SK-N-SH treated with all-trans-retinoic acid at 6 μM for 48 hours (cell line): ENCODE measurements at regions not wholly inside any gene's neighbourhood (a gene's known extent, or its start where the extent isn't known, plus 50 kb on each side); places are given as distances from the start of the nearest gene placed in this dataset.

Experiments
- ATAC-seq: fragments of 200-7000 bp; cut with Tn5 transposase; 3 replicates; pipeline ENCODE4 v1.9.1; 2020; ENCODE audit warnings: mild to moderate bottlenecking, moderate library complexity
- ARNTL ChIP-seq: fragments of 450-650 bp; formaldehyde crosslinking; IDR thresholded peaks from 2 replicates; pipeline ENCODE4 v1.5.0; 2020; ENCODE audit warnings: low read depth, mild to moderate bottlenecking, moderate library complexity, borderline replicate concordance
- BACH2 ChIP-seq: fragments of 250-450 bp; sonication (Bioruptor Pico); IDR thresholded peaks from 2 replicates; pipeline ENCODE4 v1.9.0; 2021; ENCODE audit warnings: mild to moderate bottlenecking, borderline replicate concordance
- CSDC2 ChIP-seq: fragments of 250-450 bp; sonication (Bioruptor Pico); IDR thresholded peaks from 2 replicates; pipeline ENCODE4 v1.5.0; 2020; ENCODE audit warnings: mild to moderate bottlenecking, moderate library complexity
- ESRRG ChIP-seq: fragments of 250-450 bp; sonication (Bioruptor Pico); IDR thresholded peaks from 2 replicates; pipeline ENCODE4 v1.6.1; 2021; ENCODE audit warnings: mild to moderate bottlenecking
- GLIS3 ChIP-seq: fragments of 250-450 bp; sonication (Bioruptor Pico); IDR thresholded peaks from 2 replicates; pipeline ENCODE4 v1.5.0; 2020; ENCODE audit warnings: mild to moderate bottlenecking, moderate library complexity
- ISL1 ChIP-seq: fragments of 250-450 bp; sonication (Bioruptor Pico); IDR thresholded peaks from 2 replicates; pipeline ENCODE4 v2.1.2; 2022; ENCODE audit warnings: mild to moderate bottlenecking, moderate library complexity
- OSR1 ChIP-seq: fragments of 250-450 bp; sonication (Bioruptor Pico); IDR thresholded peaks from 2 replicates; pipeline ENCODE4 v1.8.0; 2022; ENCODE audit warnings: moderate library complexity, mild to moderate bottlenecking, inconsistent platforms
- PPARA ChIP-seq: fragments of 250-450 bp; sonication (Bioruptor Pico); IDR thresholded peaks from 2 replicates; pipeline ENCODE4 v1.5.0; 2020; ENCODE audit warnings: mild to moderate bottlenecking, borderline replicate concordance
- RARB ChIP-seq: fragments of 250-450 bp; sonication (Bioruptor Pico); IDR thresholded peaks from 2 replicates; pipeline ENCODE4 v1.8.0; 2021; ENCODE audit warnings: mild to moderate bottlenecking, moderate library complexity
- SNAI2 ChIP-seq: fragments of 250-450 bp; sonication (Bioruptor Pico); IDR thresholded peaks from 2 replicates; pipeline ENCODE4 v1.5.0; 2020; ENCODE audit warnings: mild to moderate bottlenecking, moderate library complexity
- TCF4 ChIP-seq: fragments of 250-450 bp; sonication (Bioruptor Pico); IDR thresholded peaks from 2 replicates; pipeline ENCODE4 v1.8.0; 2021; ENCODE audit warnings: mild to moderate bottlenecking, moderate library complexity, borderline replicate concordance
- TOX ChIP-seq: fragments of 250-450 bp; sonication (Bioruptor Pico); IDR thresholded peaks from 2 replicates; pipeline ENCODE4 v1.8.0; 2021; ENCODE audit warnings: mild to moderate bottlenecking, moderate library complexity, borderline replicate concordance
- TSHZ2 ChIP-seq: fragments of 250-450 bp; sonication (Bioruptor Pico); IDR thresholded peaks from 2 replicates; pipeline ENCODE4 v1.5.0; 2020; ENCODE audit warnings: mild to moderate bottlenecking, moderate library complexity
- ZC3H10 ChIP-seq: fragments of 250-450 bp; sonication (Bioruptor Pico); IDR thresholded peaks from 2 replicates; pipeline ENCODE4 v1.5.1; 2021; ENCODE audit warnings: mild to moderate bottlenecking, moderate library complexity
- ZFP3 ChIP-seq: fragments of 250-450 bp; sonication (Bioruptor Pico); IDR thresholded peaks from 2 replicates; pipeline ENCODE4 v1.5.0; 2020; ENCODE audit warnings: mild to moderate bottlenecking, moderate library complexity
- ZFP30 ChIP-seq: fragments of 450-650 bp; formaldehyde crosslinking; IDR thresholded peaks from 2 replicates; pipeline ENCODE4 v1.5.0; 2022; ENCODE audit warnings: mild to moderate bottlenecking, moderate library complexity
- ZNF565 ChIP-seq: fragments of 450-650 bp; formaldehyde crosslinking; conservative IDR thresholded peaks from 2 replicates; pipeline ENCODE4 v1.5.0; 2020; ENCODE audit warnings: low read depth, mild to moderate bottlenecking, moderate library complexity
- ZNF70 ChIP-seq: fragments of 450-650 bp; formaldehyde crosslinking; IDR thresholded peaks from 2 replicates; pipeline ENCODE4 v1.5.0; 2020; ENCODE audit warnings: mild to moderate bottlenecking, moderate library complexity
- TF ChIP-seq, protein P1 (sequence below): fragments of 250-450 bp; sonication (Bioruptor Pico); IDR thresholded peaks from 2 replicates; pipeline ENCODE4 v1.5.1; 2021; ENCODE audit warnings: mild to moderate bottlenecking, moderate library complexity
- TF ChIP-seq, protein P2 (sequence below): fragments of 250-450 bp; sonication (Bioruptor Pico); IDR thresholded peaks from 2 replicates; pipeline ENCODE4 v1.5.1; 2020; ENCODE audit warnings: low read depth, mild to moderate bottlenecking, moderate library complexity

DNA sequence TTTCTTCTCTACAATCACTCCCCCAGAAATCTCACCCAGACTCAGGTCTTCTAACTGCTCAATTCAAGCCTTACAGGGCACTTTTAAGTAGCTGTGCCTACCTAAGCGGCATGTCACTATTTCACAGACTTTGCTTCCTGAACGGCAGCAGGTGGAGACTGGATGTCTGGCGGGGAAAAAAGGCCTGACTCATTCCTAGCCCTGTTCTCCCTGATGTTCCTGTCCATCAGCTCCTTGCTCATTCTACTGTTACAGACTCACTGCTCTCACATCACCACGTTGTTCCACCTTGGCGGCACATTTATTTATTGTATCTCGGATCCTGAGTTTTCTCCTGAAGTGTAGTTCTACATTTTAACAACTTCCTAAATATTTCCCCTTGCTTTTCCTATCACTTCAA, 52.6 kb upstream of the ATP11B start:
- TF ChIP-seq ARNTL (CRISPR knock-in tag) (no peak), ESRRG (CRISPR knock-in tag) (no peak), ZC3H10 (CRISPR knock-in tag) (no peak), ISL1 (CRISPR knock-in tag) (no peak), ZFP3 (CRISPR knock-in tag) (no peak), ZNF70 (no peak), CSDC2 (CRISPR knock-in tag) (no peak), ZFP30 (CRISPR knock-in tag) (no peak), TCF4 (no peak), BACH2 (no peak), TOX (CRISPR knock-in tag) (no peak), GLIS3 (no peak), ZNF565 (no peak), OSR1 (CRISPR knock-in tag) (no peak), RARB (no peak), TSHZ2 (no peak)
- TF ChIP-seq, protein P1, sequence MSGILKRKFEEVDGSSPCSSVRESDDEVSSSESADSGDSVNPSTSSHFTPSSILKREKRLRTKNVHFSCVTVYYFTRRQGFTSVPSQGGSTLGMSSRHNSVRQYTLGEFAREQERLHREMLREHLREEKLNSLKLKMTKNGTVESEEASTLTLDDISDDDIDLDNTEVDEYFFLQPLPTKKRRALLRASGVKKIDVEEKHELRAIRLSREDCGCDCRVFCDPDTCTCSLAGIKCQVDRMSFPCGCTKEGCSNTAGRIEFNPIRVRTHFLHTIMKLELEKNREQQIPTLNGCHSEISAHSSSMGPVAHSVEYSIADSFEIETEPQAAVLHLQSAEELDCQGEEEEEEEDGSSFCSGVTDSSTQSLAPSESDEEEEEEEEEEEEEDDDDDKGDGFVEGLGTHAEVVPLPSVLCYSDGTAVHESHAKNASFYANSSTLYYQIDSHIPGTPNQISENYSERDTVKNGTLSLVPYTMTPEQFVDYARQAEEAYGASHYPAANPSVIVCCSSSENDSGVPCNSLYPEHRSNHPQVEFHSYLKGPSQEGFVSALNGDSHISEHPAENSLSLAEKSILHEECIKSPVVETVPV, result no peak
- TF ChIP-seq, protein P2, sequence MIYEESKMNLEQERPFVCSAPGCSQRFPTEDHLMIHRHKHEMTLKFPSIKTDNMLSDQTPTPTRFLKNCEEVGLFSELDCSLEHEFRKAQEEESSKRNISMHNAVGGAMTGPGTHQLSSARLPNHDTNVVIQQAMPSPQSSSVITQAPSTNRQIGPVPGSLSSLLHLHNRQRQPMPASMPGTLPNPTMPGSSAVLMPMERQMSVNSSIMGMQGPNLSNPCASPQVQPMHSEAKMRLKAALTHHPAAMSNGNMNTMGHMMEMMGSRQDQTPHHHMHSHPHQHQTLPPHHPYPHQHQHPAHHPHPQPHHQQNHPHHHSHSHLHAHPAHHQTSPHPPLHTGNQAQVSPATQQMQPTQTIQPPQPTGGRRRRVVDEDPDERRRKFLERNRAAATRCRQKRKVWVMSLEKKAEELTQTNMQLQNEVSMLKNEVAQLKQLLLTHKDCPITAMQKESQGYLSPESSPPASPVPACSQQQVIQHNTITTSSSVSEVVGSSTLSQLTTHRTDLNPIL, result no peak
- peak; percentile 55 for ATAC-seq

DNA sequence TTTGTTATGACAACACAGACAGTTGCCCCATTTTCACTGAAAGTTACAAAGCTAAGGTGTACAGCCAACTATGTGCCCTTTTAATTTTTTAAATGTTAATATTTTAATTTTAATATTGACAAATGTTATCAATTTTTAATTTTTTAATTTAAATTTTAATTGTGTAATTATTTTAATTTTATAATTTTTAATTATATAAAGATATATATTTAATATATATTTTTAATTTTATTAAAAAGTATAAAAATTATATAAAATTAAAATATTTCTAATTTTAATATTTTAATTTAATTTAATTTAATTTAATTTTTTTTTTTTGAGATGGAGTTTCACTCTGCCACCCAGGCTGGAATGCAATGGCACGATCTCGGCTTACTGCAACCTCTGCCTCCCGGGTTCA, 52.1 kb upstream of the ATP11B start:
- TF ChIP-seq TCF4 (no peak), ZFP3 (CRISPR knock-in tag) (no peak), SNAI2 (no peak), ESRRG (CRISPR knock-in tag) (no peak), OSR1 (CRISPR knock-in tag) (no peak), ZNF70 (no peak), ZNF565 (no peak), ARNTL (CRISPR knock-in tag) (no peak), PPARA (no peak), ZFP30 (CRISPR knock-in tag) (no peak), TSHZ2 (no peak)
- TF ChIP-seq, protein P1, result no peak
- TF ChIP-seq, protein P2, result no peak
- no peak for ATAC-seq
